Mesenchymal stem cell (in vitro differentiated cells and primary cell): ENCODE measurements at regions not wholly inside any gene's neighbourhood (a gene's known extent, or its start where the extent isn't known, plus 50 kb on each side); places are given as distances from the start of the nearest gene placed in this dataset.

ENCODE experiments used
- DNase-seq: peaks from one replicate; pipeline ENCODE4 v3.0.0-alpha.2; 2013
- H2AFZ ChIP-seq: one replicate; pipeline ENCODE4 v1.6.1; 2013; ENCODE audit warnings: low read depth, mild to moderate bottlenecking, control low read depth, inconsistent platforms, low read length, moderate library complexity
- H2AK5ac ChIP-seq: 2 replicates; pipeline ENCODE4 v1.6.1; 2013; ENCODE audit warnings: low read length, moderate library complexity, mild to moderate bottlenecking, inconsistent platforms; ENCODE audit not compliant: severe bottlenecking
- H2BK120ac ChIP-seq: one replicate; pipeline ENCODE4 v1.6.1; 2013; ENCODE audit warnings: low read depth, mild to moderate bottlenecking, inconsistent platforms, low read length, moderate library complexity
- H2BK12ac ChIP-seq, 2 experiments: one replicate each; pipeline ENCODE4 v1.6.1; 2013; ENCODE audit warnings: inconsistent platforms in 2 of 2, low read length in 2 of 2, mild to moderate bottlenecking in 2 of 2, moderate library complexity in 2 of 2, control low read depth in 1 of 2
- H2BK15ac ChIP-seq: one replicate; pipeline ENCODE4 v1.6.1; 2013; ENCODE audit warnings: mild to moderate bottlenecking, low read depth, inconsistent platforms; ENCODE audit not compliant: poor library complexity, severe bottlenecking
- H2BK5ac ChIP-seq: 2 replicates; pipeline ENCODE4 v1.6.1; 2013; ENCODE audit warnings: low read depth, mild to moderate bottlenecking, low read length, control low read depth, inconsistent platforms; ENCODE audit not compliant: poor library complexity, severe bottlenecking
- H3K14ac ChIP-seq, 2 experiments: one replicate each; pipeline ENCODE4 v1.6.1; 2013; ENCODE audit warnings: inconsistent platforms in 2 of 2, low read length in 2 of 2, control low read depth in 1 of 2, mild to moderate bottlenecking in 1 of 2, moderate library complexity in 1 of 2
- H3K18ac ChIP-seq, 2 experiments: one replicate each; pipeline ENCODE4 v1.6.1; 2013; ENCODE audit warnings: inconsistent platforms in 2 of 2, low read length in 2 of 2, control low read depth in 1 of 2, low read depth in 1 of 2, mild to moderate bottlenecking in 1 of 2
- H3K23ac ChIP-seq, 2 experiments: one replicate each; pipeline ENCODE4 v1.6.1; 2013; ENCODE audit warnings: inconsistent platforms in 2 of 2, low read length in 2 of 2, mild to moderate bottlenecking in 2 of 2, moderate library complexity in 2 of 2, control low read depth in 1 of 2
- H3K27ac ChIP-seq: 2 replicates; pipeline ENCODE4 v1.5.1; 2013; ENCODE audit warnings: mild to moderate bottlenecking, moderate library complexity, low read length, control low read depth, inconsistent platforms; ENCODE audit not compliant: poor library complexity, severe bottlenecking
- H3K27me3 ChIP-seq, 2 experiments: 2 replicates each; pipeline versions ENCODE4 v1.6.1 to v1.7.0; 2013; ENCODE audit warnings: low read length in 2 of 2, mild to moderate bottlenecking in 2 of 2, moderate library complexity in 2 of 2, control low read depth in 1 of 2, inconsistent platforms in 1 of 2; ENCODE audit not compliant: control insufficient read depth in 1 of 2, insufficient read depth in 1 of 2
- H3K36me3 ChIP-seq, 2 experiments: 2 replicates each; pipeline versions ENCODE4 v1.6.1 to v1.7.0; 2013; ENCODE audit warnings: low read length in 2 of 2, control low read depth in 1 of 2, inconsistent platforms in 1 of 2, low read depth in 1 of 2, mild to moderate bottlenecking in 1 of 2; ENCODE audit not compliant: insufficient read depth in 2 of 2, control insufficient read depth in 1 of 2
- H3K4ac ChIP-seq, 2 experiments: one replicate each; pipeline ENCODE4 v1.6.1; 2013; ENCODE audit warnings: inconsistent platforms in 2 of 2, low read length in 2 of 2, mild to moderate bottlenecking in 2 of 2, moderate library complexity in 2 of 2, control low read depth in 1 of 2, low read depth in 1 of 2
- H3K4me1 ChIP-seq: 2 replicates; pipeline ENCODE4 v1.6.1; 2013; ENCODE audit warnings: low read depth, low read length, control low read depth; ENCODE audit not compliant: control insufficient read depth, insufficient read depth
- H3K4me2 ChIP-seq: 2 replicates; pipeline ENCODE4 v1.6.1; 2013; ENCODE audit warnings: low read length, mild to moderate bottlenecking, inconsistent platforms; ENCODE audit not compliant: poor library complexity, severe bottlenecking
- H3K4me3 ChIP-seq, 2 experiments: 2 replicates each; pipeline versions ENCODE4 v1.5.1 to v1.7.0; 2013; ENCODE audit warnings: low read length in 2 of 2, mild to moderate bottlenecking in 2 of 2, control low read depth in 1 of 2, low read depth in 1 of 2; ENCODE audit not compliant: insufficient read depth in 1 of 2
- H3K79me1 ChIP-seq: replicated peaks from 2 replicates; pipeline ENCODE4 v1.6.1; 2013; ENCODE audit warnings: mild to moderate bottlenecking, control low read depth, low read length, inconsistent platforms; ENCODE audit not compliant: poor library complexity, severe bottlenecking
- H3K9ac ChIP-seq: 2 replicates; pipeline ENCODE4 v1.7.0; 2013; ENCODE audit warnings: mild to moderate bottlenecking, low read length, moderate library complexity
- H3K9me3 ChIP-seq: 2 replicates; pipeline ENCODE4 v1.7.0; 2013; ENCODE audit warnings: mild to moderate bottlenecking, low read length; ENCODE audit not compliant: control insufficient read depth
- H4K8ac ChIP-seq: one replicate; pipeline ENCODE4 v1.6.1; 2013; ENCODE audit warnings: inconsistent platforms, mild to moderate bottlenecking, low read length, moderate library complexity
- H4K91ac ChIP-seq: one replicate; pipeline ENCODE4 v1.6.1; 2013; ENCODE audit warnings: mild to moderate bottlenecking, low read length, inconsistent platforms
- whole genome bisulfite sequencing: methylation state at CpG from one replicate; pipeline ENCODE4 v1.1.7; 2013; ENCODE audit warnings: mixed read lengths; 5-methylcytosine and 5-hydroxymethylcytosine counted together

- Histone ChIP-seq H2AFZ (no peak overlapping the region), H2BK15ac (no peak overlapping the region), H2BK120ac (no peak overlapping the region), H3K9me3 (peaks cover 2% of the 10 kb centered on the region), H3K4ac (no peak overlapping the region), H3K23ac (no peak overlapping the region), H3K4me2 (no peak overlapping the region), H3K36me3 (no peaks in the 10 kb centered on the region), H2BK5ac (no peak overlapping the region), H4K8ac (no peak overlapping the region), H3K18ac (no peak overlapping the region), H3K27me3 (no peaks in the 10 kb centered on the region), H3K4me1 (no peaks in the 10 kb centered on the region), H3K9ac (no peak overlapping the region), H3K79me1 (no peaks in the 10 kb centered on the region), H3K27ac (no peak overlapping the region), H2AK5ac (no peak overlapping the region), H2BK12ac (no peak overlapping the region), H4K91ac (no peak overlapping the region), H3K14ac (no peak overlapping the region), H3K4me3 (no peak overlapping the region)
- DNase-seq, result no peak
- WGBS, result 83% methylated on average over 2 of the region's 4 CpGs
Measured at GRCh38 chr1:193339401-193339800, 153.0 kb upstream of the B3GALT2 start.

DNA sequence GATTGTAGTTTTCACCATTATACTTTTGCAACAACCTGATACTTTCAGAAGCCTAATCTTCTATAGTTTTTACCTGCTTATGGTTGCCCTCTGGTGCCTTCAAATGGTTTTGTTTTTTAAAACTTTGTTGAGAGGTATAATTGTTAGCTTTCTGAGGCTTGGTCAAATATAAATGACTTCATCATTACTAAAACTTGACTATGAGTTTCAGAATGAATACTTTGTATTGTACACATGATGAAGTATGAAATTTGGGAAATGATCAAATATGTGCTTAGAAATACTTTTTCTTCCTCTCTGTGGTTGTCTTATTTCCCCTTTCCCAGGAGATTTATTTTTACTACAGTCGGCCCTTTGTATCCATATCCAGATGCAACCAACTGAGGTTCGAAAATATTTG is 151.8 kb upstream of the B3GALT2 start:
- H2AK5ac ChIP-seq, result no peak overlapping the region
- no peak overlapping the region for H3K18ac ChIP-seq
- H3K4me3 ChIP-seq, result no peak overlapping the region
- H2BK120ac ChIP-seq, result no peak overlapping the region
- H3K36me3 ChIP-seq, result no peaks in the 10 kb centered on the region
- no peak overlapping the region for H4K91ac ChIP-seq
- no peak overlapping the region for H4K8ac ChIP-seq
- H3K4ac ChIP-seq, result no peak overlapping the region
- no peak overlapping the region for H2BK15ac ChIP-seq
- no peak overlapping the region for H3K4me2 ChIP-seq
- H3K79me1 ChIP-seq, result no peaks in the 10 kb centered on the region
- WGBS, result no CpG with 5 or more reads among the region's 2 CpGs
- peaks cover 14% of the 10 kb centered on the region for H3K9me3 ChIP-seq
- no peak overlapping the region for H3K27ac ChIP-seq
- H3K23ac ChIP-seq, result no peak overlapping the region
- H2BK5ac ChIP-seq, result no peak overlapping the region
- no peak overlapping the region for H2AFZ ChIP-seq
- no peak overlapping the region for H3K9ac ChIP-seq
- H3K14ac ChIP-seq, result no peak overlapping the region
- H2BK12ac ChIP-seq, result no peak overlapping the region
- H3K27me3 ChIP-seq, result no peaks in the 10 kb centered on the region
- no peak for DNase-seq
- H3K4me1 ChIP-seq, result no peaks in the 10 kb centered on the region

GRCh38 chr1:193335806-193336428 is 149.5 kb upstream of the B3GALT2 start:
- DNase-seq, result peak; percentile 25
- H2BK15ac ChIP-seq, result no peak overlapping the region
- H4K91ac ChIP-seq, result no peak overlapping the region
- H3K14ac ChIP-seq, result no peak overlapping the region
- no peak overlapping the region for H2BK12ac ChIP-seq
- H2BK120ac ChIP-seq, result no peak overlapping the region
- peaks cover 32% of the 10 kb centered on the region for H3K9me3 ChIP-seq
- no peak overlapping the region for H2AK5ac ChIP-seq
- no peak overlapping the region for H3K4me2 ChIP-seq
- H3K4me1 ChIP-seq, result no peaks in the 10 kb centered on the region
- H3K9ac ChIP-seq, result no peak overlapping the region
- no peak overlapping the region for H3K18ac ChIP-seq
- WGBS, result no CpG with 5 or more reads among the region's 1 CpG
- no peak overlapping the region for H3K23ac ChIP-seq
- no peaks in the 10 kb centered on the region for H3K79me1 ChIP-seq
- no peak overlapping the region for H2BK5ac ChIP-seq
- no peaks in the 10 kb centered on the region for H3K36me3 ChIP-seq
- H4K8ac ChIP-seq, result no peak overlapping the region
- no peaks in the 10 kb centered on the region for H3K27me3 ChIP-seq
- H3K4me3 ChIP-seq, result no peak overlapping the region
- H3K4ac ChIP-seq, result no peak overlapping the region
- peak overlapping the region; percentile 71 for H3K27ac ChIP-seq
- no peak overlapping the region for H2AFZ ChIP-seq

DNA sequence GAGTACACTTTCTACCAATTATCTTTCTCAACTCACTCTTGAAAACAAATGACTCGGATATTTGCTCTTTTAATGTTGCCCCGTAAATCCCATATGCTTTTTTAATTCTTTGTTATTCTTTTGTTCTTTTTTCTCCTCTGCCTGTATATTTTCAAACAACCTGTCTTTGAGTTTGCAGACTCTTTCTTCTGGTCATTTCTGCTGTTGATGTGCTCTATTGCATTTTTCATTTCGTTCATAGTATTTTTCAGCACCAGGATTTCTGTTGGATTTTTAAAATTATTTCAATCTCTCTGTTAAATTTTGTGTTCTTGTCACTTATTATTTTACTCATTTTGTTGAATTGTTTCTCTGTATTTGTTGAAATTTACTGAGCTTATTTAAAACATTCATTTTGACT is 146.8 kb upstream of the B3GALT2 start:
- H3K4ac ChIP-seq, result no peak overlapping the region
- no peak overlapping the region for H3K9ac ChIP-seq
- H3K4me1 ChIP-seq, result no peaks in the 10 kb centered on the region
- H2BK5ac ChIP-seq, result no peak overlapping the region
- no peak overlapping the region for H3K23ac ChIP-seq
- no peak overlapping the region for H2AK5ac ChIP-seq
- no peak overlapping the region for H3K4me2 ChIP-seq
- H2BK12ac ChIP-seq, result no peak overlapping the region
- H2AFZ ChIP-seq, result no peak overlapping the region
- no peak overlapping the region for H3K14ac ChIP-seq
- H3K4me3 ChIP-seq, result no peak overlapping the region
- 97% methylated on average over 2 of the region's 3 CpGs for whole genome bisulfite sequencing
- H3K9me3 ChIP-seq, result peaks cover 48% of the 10 kb centered on the region
- no peak overlapping the region for H2BK15ac ChIP-seq
- H3K27me3 ChIP-seq, result no peaks in the 10 kb centered on the region
- no peak overlapping the region for H2BK120ac ChIP-seq
- H3K79me1 ChIP-seq, result no peaks in the 10 kb centered on the region
- H4K91ac ChIP-seq, result no peak overlapping the region
- DNase-seq, result no peak
- no peak overlapping the region for H3K18ac ChIP-seq
- H4K8ac ChIP-seq, result no peak overlapping the region
- H3K36me3 ChIP-seq, result no peaks in the 10 kb centered on the region
- no peak overlapping the region for H3K27ac ChIP-seq
